ACHN (cell line): ENCODE measurements at regions not wholly inside any gene's neighbourhood (a gene's known extent, or its start where the extent isn't known, plus 50 kb on each side); places are given as distances from the start of the nearest gene placed in this dataset.
"Not testable (repeated sequence)": the region's sequence is repeated elsewhere in the genome, so short reads cannot be mapped to it uniquely, and the experiment has no call there.

Source experiments
- DNase-seq: peaks from one replicate; pipeline ENCODE4 v3.0.0-alpha.2; 2015
- in situ Hi-C: cut with HindIII; loops from 2 replicates; pipeline ENCODE4 v1.10.0; 2017; ENCODE audit warnings: low sequenced_read_pairs, low pct_ligation_motif_present, low pct_unique_long_range_greater_than_20kb

GRCh38 chr21:35614396-35614921 is 445.9 kb downstream of the SETD4 start:
- DNase-seq = no peak
- in situ Hi-C loops = no loop called here

GRCh38 chr21:35611708-35612132 is 448.6 kb downstream of the SETD4 start:
- DNase-seq = no peak
- in situ Hi-C loops = no loop called here

DNA sequence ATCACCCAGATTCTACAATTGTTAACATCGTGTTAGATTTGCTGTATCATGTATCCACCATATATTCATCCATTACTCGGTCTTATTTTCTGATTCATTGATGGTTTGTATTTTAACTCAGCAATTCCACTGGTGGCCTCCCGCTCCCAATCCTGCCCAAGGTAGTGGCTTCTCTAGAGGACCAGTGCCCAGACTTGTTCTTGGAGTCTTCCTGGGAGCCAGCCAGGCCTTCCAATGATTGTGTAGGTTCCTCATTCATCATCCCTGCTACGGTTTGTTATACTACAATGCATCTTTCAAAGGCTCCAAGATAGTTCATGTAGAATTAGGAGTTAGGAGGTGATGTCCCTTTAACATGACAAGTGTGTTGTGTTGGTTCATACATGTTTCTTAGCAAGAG is 451.1 kb downstream of the SETD4 start:
- DNase-seq = no peak
- in situ Hi-C loops = no loop called here

DNA sequence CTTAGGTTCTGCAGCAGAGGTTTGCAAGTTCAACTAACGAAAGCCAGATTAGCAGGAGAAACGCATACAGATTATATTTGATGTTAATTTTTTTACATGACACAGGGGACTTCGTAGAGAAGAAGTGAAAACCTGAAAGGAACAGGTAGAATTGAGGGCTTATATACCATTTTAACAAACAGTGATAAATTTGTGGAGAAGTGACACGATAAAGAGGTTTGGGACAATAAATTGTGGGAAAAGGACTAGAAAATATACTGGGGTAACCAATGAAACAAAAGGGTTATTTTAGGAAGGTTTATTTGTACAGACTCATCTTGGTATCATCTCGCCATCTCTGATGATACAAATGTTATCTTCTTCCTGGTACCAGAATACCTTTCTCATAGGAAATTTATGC is 452.9 kb downstream of the SETD4 start:
- in situ Hi-C loops = no loop called here
- no peak for DNase-seq

GRCh38 chr21:35606578-35606977 is 453.7 kb downstream of the SETD4 start:
- DNase-seq = no peak
- in situ Hi-C loops = no loop called here

DNA sequence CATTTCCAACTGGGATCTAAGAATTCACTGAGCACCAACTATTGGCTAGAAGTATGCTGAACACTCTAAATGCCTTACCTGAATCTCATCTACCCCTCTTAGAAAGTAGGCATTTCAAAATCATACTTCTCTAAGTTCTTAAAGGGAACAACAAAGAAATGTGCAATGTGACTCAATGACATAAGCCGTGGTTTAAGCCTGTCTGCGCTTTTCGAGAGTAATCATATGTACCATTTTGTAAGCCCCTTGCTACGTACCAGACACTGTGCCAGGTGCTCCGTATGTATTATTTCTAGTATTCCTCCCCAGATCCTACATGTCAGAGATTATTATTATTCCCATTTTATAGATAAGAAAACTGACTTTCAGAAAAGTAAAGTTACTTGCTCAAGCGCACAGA is 454.2 kb downstream of the SETD4 start:
- DNase-seq = no peak
- in situ Hi-C loops = no loop called here

DNA sequence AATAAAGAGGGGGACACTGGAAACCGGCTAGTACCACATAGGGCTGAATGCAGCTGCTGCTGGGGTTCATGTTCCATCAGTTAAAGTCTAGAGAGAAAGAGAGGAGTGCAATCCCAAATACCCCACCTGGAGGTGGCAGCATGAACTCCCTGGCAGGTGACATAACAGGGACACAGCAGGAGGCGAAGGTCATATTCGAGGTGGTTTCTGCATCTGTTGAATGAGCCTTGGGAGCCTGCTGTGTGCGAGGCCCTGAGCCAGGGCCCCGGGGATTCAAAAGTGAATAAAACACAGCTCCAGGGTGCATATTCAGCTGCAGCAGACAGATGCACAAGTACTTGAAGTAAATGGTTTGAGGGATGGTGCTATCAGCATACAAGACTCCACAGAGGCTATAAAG is 456.8 kb downstream of the SETD4 start:
- DNase-seq = no peak
- in situ Hi-C loops = no loop called here

GRCh38 chr21:35602811-35603362 is 457.4 kb downstream of the SETD4 start:
- no peak for DNase-seq

DNA sequence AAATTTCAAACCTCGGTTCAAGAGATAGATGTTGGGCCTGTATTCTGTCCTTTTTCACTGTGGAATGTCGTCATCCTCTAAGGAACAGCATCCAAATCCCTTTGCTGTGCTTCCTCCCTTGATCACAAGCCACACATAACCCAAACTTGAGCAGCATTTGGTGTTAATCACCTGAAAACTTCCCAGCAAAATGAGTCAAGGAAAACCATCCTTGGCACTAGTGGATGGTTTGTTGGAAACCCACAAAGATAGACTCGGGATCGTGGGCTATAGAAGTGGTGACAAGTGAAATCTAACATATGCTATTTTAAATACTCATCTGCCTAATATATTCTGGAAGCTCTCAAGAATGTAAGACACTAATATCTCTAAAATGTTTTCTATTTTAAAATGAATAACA is 459.1 kb downstream of the SETD4 start:
- DNase-seq = no peak
- in situ Hi-C loops = no loop called here

More at GRCh38 chr21:35602811-35603362, 457.4 kb downstream of the SETD4 start:
- in situ Hi-C loops = no loop called here

DNA sequence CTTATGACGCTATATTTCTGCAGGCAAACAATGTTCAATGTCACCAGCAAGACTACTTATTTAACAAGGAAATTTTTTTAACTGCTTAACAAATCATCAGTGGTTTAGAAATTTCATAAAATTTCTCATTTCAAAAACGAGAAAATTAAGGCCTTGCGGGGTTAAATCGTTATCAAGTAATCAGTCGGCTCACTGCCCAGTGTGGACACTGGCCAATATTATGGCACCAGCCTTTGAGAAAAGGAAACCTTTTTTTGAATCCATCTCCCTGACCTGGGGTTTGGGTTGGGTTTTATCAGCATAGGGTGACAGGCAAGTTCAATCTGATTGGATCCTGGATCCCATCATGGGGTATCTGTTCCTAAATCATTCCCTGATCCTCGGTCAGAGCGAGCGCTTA is 461.2 kb downstream of the SETD4 start:
- no peak for DNase-seq
- in situ Hi-C loops = no loop called here

DNA sequence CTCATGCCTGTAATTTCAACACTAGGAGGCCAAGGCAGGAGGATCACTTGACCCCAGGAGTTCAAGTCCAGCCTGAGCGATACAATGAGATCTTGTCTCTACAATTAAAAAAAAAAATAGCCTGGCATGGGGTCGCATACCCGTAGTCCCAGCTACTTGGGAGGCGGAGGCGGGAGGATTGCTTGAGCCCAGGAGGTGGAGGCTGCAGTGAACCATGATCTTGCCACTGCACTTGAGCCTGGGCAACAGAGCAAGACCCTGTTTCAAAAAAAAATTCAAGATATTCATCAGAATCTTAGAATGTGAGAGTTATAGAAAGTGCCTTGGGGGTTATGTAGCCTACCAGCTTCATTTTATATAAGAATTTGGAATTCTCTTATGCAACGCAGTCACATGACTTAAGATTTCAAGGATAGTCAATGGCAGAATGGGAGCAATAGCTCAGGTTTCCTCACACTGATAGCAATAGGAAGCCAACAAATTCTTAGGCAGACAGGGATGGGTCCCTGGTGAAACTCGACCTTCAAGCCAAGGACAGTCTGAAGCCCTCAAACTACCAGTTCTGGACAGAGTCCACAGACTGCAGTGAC is 462.5 kb downstream of the SETD4 start:
- in situ Hi-C loops = no loop called here
- no peak for DNase-seq

- DNase-seq = no peak
- in situ Hi-C loops = no loop called here
These were observed 465.4 kb downstream of the SETD4 start for GRCh38 chr21:35594905-35595304.

- in situ Hi-C loops = no loop called here
- no peak for DNase-seq
These were observed 467.3 kb downstream of the SETD4 start for GRCh38 chr21:35593000-35593502.

DNA sequence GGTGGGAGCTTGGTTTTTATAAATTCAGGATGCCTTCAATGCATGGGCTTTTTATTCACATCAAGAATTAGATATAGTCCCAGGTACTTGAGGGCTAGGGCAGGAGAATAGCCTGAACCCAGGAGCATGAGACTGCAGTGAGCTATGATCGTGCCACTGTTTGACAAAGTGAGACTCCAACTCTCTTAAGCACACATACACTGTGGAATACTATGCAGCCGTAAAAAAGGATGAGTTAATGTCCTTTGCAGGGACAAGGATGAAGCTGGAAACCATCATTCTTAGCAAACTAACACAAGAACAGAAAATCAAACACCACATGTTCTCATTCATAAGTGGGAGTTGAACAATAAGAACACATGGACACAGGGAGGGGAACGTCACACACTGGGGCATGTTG is 470.0 kb downstream of the SETD4 start:
- in situ Hi-C loops, DNase-seq: not testable (repeated sequence)

GRCh38 chr21:35587841-35588380 is 472.4 kb downstream of the SETD4 start:
- no peak for DNase-seq
- in situ Hi-C loops = no loop called here

GRCh38 chr21:35586305-35586704 is 474.0 kb downstream of the SETD4 start:
- DNase-seq = no peak
- in situ Hi-C loops = no loop called here

GRCh38 chr21:35585878-35586277 is 474.4 kb downstream of the SETD4 start:
- DNase-seq = no peak
- in situ Hi-C loops = no loop called here

GRCh38 chr21:35585155-35585554 is 475.2 kb downstream of the SETD4 start:
- DNase-seq = no peak
- in situ Hi-C loops = no loop called here

GRCh38 chr21:35583566-35584216 is 476.6 kb downstream of the SETD4 start:
- in situ Hi-C loops = no loop called here
- no peak for DNase-seq

- in situ Hi-C loops = no loop called here
- DNase-seq = no peak
These were observed 477.6 kb downstream of the SETD4 start for GRCh38 chr21:35582731-35583130.
